CD4-positive, alpha-beta T cell treated with Interleukin-10 for 1 hour (primary cell): ENCODE measurements at regions not wholly inside any gene's neighbourhood (a gene's known extent, or its start where the extent isn't known, plus 50 kb on each side); places are given as distances from the start of the nearest gene placed in this dataset.

Experiments used
- DNase-seq: peaks from one replicate; pipeline ENCODE4 v3.0.0-alpha.2; 2020

- DNase-seq, result no peak
Measured at GRCh38 chr11:80365076-80365725, 924.4 kb upstream of the TENM4 start.

- no peak for DNase-seq
Measured at GRCh38 chr11:80362563-80363340, 921.9 kb upstream of the TENM4 start.

- DNase-seq, result no peak
Measured at GRCh38 chr11:80355251-80355650, 914.4 kb upstream of the TENM4 start.

GRCh38 chr11:80350541-80350940 is 909.7 kb upstream of the TENM4 start:
- DNase-seq, result no peak

GRCh38 chr11:80349997-80350396 is 909.2 kb upstream of the TENM4 start:
- DNase-seq, result no peak

GRCh38 chr11:80346353-80347059 is 905.7 kb upstream of the TENM4 start:
- no peak for DNase-seq

GRCh38 chr11:80343436-80343835 is 902.6 kb upstream of the TENM4 start:
- no peak for DNase-seq

GRCh38 chr11:80338231-80338630 is 897.4 kb upstream of the TENM4 start:
- no peak for DNase-seq

GRCh38 chr11:80331694-80332093 is 890.9 kb upstream of the TENM4 start:
- no peak for DNase-seq

GRCh38 chr11:80330264-80330663 is 889.4 kb upstream of the TENM4 start:
- no peak for DNase-seq

GRCh38 chr11:80328774-80329173 is 887.9 kb upstream of the TENM4 start:
- no peak for DNase-seq

GRCh38 chr11:80327956-80328614 is 887.3 kb upstream of the TENM4 start:
- DNase-seq, result no peak

- no peak for DNase-seq
Measured at GRCh38 chr11:80321786-80322185, 881.0 kb upstream of the TENM4 start.

GRCh38 chr11:80320765-80321164 is 879.9 kb upstream of the TENM4 start:
- no peak for DNase-seq

- DNase-seq, result no peak
Measured at GRCh38 chr11:80320226-80320625, 879.4 kb upstream of the TENM4 start.

GRCh38 chr11:80317612-80318011 is 876.8 kb upstream of the TENM4 start:
- no peak for DNase-seq

GRCh38 chr11:80315200-80315599 is 874.4 kb upstream of the TENM4 start:
- DNase-seq, result no peak

- no peak for DNase-seq
Measured at GRCh38 chr11:80309301-80309700, 868.5 kb upstream of the TENM4 start.

- DNase-seq, result no peak
Measured at GRCh38 chr11:80307676-80308075, 866.8 kb upstream of the TENM4 start.

- no peak for DNase-seq
Measured at GRCh38 chr11:80297858-80298632, 857.2 kb upstream of the TENM4 start.

GRCh38 chr11:80293293-80293692 is 852.5 kb upstream of the TENM4 start:
- DNase-seq, result no peak

- DNase-seq, result no peak
Measured at GRCh38 chr11:80284946-80285785, 844.3 kb upstream of the TENM4 start.
